GM12865 (cell line): ENCODE measurements at regions not wholly inside any gene's neighbourhood (a gene's known extent, or its start where the extent isn't known, plus 50 kb on each side); places are given as distances from the start of the nearest gene placed in this dataset.

Experiments used
- DNase-seq: peaks from one replicate; pipeline ENCODE4 v3.0.0; 2010; ENCODE audit warnings: low read depth
- H3K4me3 ChIP-seq: 2 replicates; pipeline ENCODE4 v1.5.1; 2011; ENCODE audit warnings: mild to moderate bottlenecking, low read depth, low read length, control low read depth
- TF ChIP-seq, protein P1 (sequence below): IDR thresholded peaks from 2 replicates; pipeline ENCODE4 v1.5.1; 2011; ENCODE audit warnings: low read length, control low read depth, low read depth, inconsistent platforms; ENCODE audit not compliant: insufficient read depth; ENCODE audit errors: missing control alignments

DNA sequence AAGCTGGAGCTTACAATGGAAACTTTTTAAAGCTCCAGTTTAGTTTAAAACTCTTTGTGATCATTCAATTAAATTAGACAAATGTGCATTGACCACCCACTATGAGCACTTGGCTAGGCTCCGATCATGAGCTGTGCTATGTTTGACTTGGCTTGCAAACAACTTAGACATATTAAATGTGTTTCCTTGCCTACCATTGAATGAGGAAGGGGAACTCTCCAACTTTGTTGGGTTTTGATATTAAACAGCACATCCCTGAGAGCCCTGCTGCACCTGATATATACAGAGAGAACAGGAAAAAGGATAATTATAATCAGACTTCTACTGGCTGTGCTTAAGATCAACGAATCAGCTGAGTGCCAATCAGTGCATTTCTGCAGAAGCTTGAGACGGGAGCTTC, 71.4 kb upstream of the ADGRL3 start:
- no peak for DNase-seq
- TF ChIP-seq, protein P1, sequence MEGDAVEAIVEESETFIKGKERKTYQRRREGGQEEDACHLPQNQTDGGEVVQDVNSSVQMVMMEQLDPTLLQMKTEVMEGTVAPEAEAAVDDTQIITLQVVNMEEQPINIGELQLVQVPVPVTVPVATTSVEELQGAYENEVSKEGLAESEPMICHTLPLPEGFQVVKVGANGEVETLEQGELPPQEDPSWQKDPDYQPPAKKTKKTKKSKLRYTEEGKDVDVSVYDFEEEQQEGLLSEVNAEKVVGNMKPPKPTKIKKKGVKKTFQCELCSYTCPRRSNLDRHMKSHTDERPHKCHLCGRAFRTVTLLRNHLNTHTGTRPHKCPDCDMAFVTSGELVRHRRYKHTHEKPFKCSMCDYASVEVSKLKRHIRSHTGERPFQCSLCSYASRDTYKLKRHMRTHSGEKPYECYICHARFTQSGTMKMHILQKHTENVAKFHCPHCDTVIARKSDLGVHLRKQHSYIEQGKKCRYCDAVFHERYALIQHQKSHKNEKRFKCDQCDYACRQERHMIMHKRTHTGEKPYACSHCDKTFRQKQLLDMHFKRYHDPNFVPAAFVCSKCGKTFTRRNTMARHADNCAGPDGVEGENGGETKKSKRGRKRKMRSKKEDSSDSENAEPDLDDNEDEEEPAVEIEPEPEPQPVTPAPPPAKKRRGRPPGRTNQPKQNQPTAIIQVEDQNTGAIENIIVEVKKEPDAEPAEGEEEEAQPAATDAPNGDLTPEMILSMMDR, result no peak
- no peak overlapping the region for H3K4me3 ChIP-seq

DNA sequence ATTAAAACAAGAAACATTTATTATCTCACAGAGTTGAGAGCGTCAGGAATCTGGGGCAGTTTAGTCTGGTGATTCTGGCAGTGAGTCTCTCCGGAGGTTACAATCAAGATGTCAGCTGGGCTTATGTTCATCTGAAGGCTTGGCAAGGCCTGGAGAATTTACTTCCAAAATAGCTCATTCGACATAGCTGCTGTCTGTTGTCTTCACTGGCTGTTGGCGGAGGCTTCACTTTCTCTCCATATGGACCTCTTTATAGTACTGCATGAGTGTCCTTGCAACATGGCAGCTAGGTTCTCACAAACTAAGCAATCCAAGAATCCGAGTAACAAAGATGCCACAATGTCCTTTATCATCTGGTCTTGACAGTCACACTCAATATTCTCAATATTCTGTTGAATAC, 70.2 kb upstream of the ADGRL3 start:
- TF ChIP-seq, protein P1, result no peak
- no peak for DNase-seq
- H3K4me3 ChIP-seq, result no peak overlapping the region

DNA sequence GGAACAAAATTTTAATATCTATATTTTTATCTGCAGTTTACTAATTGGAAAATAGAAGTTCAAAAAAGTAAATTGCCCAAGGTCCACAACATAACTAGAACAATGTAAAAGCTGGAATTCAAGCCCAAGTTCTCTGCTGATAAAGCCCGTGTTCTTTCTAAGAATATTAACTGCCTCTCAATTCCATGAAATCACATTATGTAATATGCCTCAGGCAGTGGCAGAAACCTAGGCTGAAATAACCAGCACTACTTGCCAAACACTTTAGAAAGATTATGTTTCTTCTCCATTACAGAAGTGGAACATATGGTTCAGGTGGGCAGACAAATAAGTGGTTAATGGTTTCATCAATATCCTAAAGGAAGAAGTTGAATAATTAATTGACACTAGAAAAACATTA, 56.7 kb upstream of the ADGRL3 start:
- no peak overlapping the region for H3K4me3 ChIP-seq
- TF ChIP-seq, protein P1, result no peak
- DNase-seq, result no peak

DNA sequence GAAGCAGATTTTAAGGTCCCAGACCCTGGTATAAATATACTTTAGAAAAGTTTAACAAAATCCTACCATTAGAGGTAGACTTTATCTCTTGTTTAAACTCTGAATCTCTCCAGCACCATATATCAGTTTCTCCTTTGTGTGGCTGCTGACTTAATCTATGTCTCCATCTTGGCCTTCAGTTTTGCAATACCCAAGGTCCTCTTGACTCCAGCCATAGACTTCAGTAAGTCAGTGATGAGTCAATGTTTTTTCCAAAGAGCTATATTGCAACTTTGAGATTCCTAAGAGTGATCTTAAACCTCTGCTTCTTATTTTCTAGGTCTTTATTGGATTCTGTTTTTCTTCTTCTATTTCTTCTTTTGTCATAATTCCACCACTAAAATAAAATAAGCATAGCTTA, 50.8 kb upstream of the ADGRL3 start:
- no peak for DNase-seq
- TF ChIP-seq, protein P1, result no peak
- H3K4me3 ChIP-seq, result no peak overlapping the region
